ENCODE measurements at regions not wholly inside any gene's neighbourhood (a gene's known extent, or its start where the extent isn't known, plus 50 kb on each side); places are given as distances from the start of the nearest gene placed in this dataset.

DNA sequence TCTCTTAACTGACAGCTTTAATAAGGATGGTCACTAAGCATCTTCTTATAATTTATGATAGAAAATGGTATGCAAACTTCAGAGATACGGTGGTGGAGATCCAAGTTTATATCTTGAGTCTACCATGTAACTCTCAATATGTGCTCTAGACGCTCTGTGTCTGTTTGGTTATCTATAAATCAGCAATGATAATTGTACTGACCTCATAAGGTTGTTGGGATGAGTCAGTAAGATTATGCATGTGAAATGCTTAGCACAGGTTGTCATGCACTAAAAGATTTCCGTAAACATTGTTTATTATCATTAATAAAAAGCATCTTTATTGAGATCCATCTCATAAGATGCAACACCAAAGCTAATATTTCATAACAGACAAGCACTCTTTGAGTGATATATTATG lies 1094.9 kb upstream of the EEF2KMT start:
- TF ChIP-seq, protein P1, sequence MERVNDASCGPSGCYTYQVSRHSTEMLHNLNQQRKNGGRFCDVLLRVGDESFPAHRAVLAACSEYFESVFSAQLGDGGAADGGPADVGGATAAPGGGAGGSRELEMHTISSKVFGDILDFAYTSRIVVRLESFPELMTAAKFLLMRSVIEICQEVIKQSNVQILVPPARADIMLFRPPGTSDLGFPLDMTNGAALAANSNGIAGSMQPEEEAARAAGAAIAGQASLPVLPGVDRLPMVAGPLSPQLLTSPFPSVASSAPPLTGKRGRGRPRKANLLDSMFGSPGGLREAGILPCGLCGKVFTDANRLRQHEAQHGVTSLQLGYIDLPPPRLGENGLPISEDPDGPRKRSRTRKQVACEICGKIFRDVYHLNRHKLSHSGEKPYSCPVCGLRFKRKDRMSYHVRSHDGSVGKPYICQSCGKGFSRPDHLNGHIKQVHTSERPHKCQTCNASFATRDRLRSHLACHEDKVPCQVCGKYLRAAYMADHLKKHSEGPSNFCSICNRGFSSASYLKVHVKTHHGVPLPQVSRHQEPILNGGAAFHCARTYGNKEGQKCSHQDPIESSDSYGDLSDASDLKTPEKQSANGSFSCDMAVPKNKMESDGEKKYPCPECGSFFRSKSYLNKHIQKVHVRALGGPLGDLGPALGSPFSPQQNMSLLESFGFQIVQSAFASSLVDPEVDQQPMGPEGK (CRISPR knock-in tag; IDR thresholded peaks at IDR 0.05; ENCODE audit: borderline replicate concordance), result no peak
- no peak for TF ChIP-seq TCF4 (CRISPR knock-in tag; IDR thresholded peaks at IDR 0.05; ENCODE audit: borderline replicate concordance)

Data from SK-N-SH treated with all-trans-retinoic acid at 6 μM for 48 hours (cell line).